ENCODE measurements at regions not wholly inside any gene's neighbourhood (a gene's known extent, or its start where the extent isn't known, plus 50 kb on each side); places are given as distances from the start of the nearest gene placed in this dataset.

DNA sequence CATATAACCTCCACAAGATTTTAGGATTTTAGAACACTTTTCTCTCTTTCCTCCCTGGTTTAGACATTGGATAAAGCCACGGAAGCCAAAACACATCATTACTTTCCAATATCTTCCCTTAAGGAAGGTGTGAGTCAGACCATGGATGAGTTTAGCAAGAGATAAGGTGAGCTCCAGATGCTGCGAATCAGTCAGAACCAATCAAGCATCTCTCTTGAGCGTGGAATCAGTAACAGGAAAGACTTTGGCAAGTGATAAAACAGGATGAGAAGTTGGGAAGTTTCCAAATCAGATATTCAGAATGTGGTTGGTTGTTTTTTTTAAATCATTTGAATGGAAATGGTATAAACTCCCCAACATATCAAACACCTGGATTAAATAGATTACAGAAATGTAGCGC, 397.8 kb downstream of the EFNA5 start:
- ATAC-seq (no peak), DNase-seq (no peak)
- Histone ChIP-seq H3K4me1 (no peaks in the 10 kb centered on the region), H3K9me3 (no peaks in the 10 kb centered on the region), H3K27ac (no peak overlapping the region), H3K27me3 (no peaks in the 10 kb centered on the region), H3K4me3 (no peak overlapping the region), H3K36me3 (no peaks in the 10 kb centered on the region)
- intact Hi-C loops (cut with DNase I): no loop called here
- no peak for TF ChIP-seq CTCF (IDR thresholded peaks at IDR 0.05)
- 60 to 63% methylated on average over 4 of the region's 4 CpGs for WGBS, 2 donors

DNA sequence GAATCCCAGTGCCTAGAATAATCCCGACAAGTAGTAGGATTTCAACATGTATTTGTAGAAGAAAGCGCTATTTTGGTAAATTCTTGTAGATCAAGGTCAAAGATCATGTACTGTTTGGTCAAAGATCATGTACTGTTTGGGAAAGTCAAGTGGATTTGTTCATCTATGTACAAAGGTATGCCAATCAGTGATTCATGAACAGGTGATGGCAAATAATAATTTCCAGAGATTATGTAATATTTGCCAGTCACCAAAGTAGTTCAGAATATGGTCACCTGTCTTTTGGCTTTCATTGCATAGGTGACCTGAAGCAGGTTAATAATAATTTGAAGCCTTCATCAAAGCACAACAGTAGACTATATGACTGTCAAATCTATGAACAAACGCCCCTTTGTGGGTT, 398.2 kb downstream of the EFNA5 start:
- no peak for ATAC-seq
- DNase-seq: no peak
- intact Hi-C loops (cut with DNase I): no loop called here
- no peaks in the 10 kb centered on the region for H3K9me3 ChIP-seq
- no peaks in the 10 kb centered on the region for H3K36me3 ChIP-seq
- no peaks in the 10 kb centered on the region for H3K27me3 ChIP-seq
- no peak overlapping the region for H3K27ac ChIP-seq
- no peak overlapping the region for H3K4me3 ChIP-seq
- H3K4me1 ChIP-seq: no peaks in the 10 kb centered on the region
- WGBS, 2 donors: 78 to 86% methylated on average over 3 of the region's 3 CpGs
- no peak for TF ChIP-seq CTCF (IDR thresholded peaks at IDR 0.05)

DNA sequence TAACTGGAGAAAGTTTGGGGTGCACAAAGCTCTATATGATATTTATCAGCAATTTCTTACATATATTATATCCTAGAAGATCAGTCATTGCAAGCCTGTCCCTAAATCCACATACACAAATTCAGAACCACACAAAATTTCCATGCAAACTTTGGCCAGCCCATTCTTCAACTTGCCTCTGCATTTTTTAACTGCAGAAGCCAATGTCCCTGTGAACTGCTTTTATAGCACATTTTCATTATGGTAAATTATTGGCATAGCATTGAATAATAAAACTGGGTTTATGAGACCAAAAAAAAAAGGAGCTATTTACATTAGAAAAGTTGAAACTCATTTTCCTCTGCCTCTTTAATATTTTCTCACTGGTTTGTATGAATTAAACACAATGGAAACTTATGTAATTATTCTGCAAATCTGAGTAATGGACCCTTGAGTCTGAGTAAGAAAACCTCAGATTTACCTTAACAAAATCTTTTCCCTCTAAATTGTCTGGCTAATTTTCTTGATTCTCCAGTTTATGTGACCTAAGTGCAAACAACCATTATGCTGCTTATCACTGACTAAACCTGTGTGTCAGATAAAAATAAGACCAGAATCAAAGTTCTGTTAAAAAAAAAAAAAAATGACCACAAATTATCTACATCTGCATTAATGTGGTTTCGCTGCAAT, 398.9 kb downstream of the EFNA5 start:
- Histone ChIP-seq H3K27ac (no peak overlapping the region), H3K36me3 (no peaks in the 10 kb centered on the region), H3K27me3 (no peaks in the 10 kb centered on the region), H3K9me3 (no peaks in the 10 kb centered on the region), H3K4me1 (no peaks in the 10 kb centered on the region), H3K4me3 (no peak overlapping the region)
- DNase-seq (no peak), ATAC-seq (no peak)
- no peak for TF ChIP-seq CTCF (IDR thresholded peaks at IDR 0.05)
- 90 to 98% methylated on average over 1 of the region's 1 CpG for WGBS, 2 donors
- intact Hi-C loops (cut with DNase I): no loop called here

DNA sequence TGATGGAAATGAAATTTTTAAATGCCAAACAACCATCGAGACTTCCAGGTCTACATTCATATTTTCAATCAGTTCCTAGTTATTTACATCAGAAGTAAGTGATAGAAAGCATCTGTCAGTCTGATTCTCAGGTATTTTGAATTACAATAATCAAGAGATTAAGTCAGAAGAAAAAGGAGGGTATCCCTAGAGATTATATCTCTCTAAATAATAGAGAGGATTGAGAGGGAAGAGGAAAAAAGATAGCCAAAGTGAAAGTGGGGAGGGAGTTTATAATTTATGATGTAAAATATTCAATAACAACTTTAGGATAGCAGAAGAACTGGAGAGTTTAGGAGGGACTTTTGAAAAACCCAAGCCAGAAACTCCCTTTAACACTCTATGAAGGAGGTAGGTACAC, 400.2 kb downstream of the EFNA5 start:
- intact Hi-C loops (cut with DNase I): no loop called here
- Histone ChIP-seq H3K9me3 (no peaks in the 10 kb centered on the region), H3K27ac (no peak overlapping the region), H3K27me3 (no peaks in the 10 kb centered on the region), H3K4me1 (no peaks in the 10 kb centered on the region), H3K36me3 (no peaks in the 10 kb centered on the region), H3K4me3 (no peak overlapping the region)
- no peak for ATAC-seq
- DNase-seq: no peak
- no peak for TF ChIP-seq CTCF (IDR thresholded peaks at IDR 0.05)
- WGBS, 2 donors: 89 to 95% methylated on average over 1 of the region's 1 CpG
